NCI-H2107 treated with DMSO at 0.1 percent for 48 hours (cell line): ENCODE measurements at regions not wholly inside any gene's neighbourhood (a gene's known extent, or its start where the extent isn't known, plus 50 kb on each side); places are given as distances from the start of the nearest gene placed in this dataset.
"Not testable (repeated sequence)": the region's sequence is repeated elsewhere in the genome, so short reads cannot be mapped to it uniquely, and the experiment has no call there.

Source experiments
- DNase-seq: peaks from one replicate; lab custom pipeline; 2025; ENCODE audit not compliant: unreplicated experiment; lab: John Stamatoyannopoulos, UW

DNA sequence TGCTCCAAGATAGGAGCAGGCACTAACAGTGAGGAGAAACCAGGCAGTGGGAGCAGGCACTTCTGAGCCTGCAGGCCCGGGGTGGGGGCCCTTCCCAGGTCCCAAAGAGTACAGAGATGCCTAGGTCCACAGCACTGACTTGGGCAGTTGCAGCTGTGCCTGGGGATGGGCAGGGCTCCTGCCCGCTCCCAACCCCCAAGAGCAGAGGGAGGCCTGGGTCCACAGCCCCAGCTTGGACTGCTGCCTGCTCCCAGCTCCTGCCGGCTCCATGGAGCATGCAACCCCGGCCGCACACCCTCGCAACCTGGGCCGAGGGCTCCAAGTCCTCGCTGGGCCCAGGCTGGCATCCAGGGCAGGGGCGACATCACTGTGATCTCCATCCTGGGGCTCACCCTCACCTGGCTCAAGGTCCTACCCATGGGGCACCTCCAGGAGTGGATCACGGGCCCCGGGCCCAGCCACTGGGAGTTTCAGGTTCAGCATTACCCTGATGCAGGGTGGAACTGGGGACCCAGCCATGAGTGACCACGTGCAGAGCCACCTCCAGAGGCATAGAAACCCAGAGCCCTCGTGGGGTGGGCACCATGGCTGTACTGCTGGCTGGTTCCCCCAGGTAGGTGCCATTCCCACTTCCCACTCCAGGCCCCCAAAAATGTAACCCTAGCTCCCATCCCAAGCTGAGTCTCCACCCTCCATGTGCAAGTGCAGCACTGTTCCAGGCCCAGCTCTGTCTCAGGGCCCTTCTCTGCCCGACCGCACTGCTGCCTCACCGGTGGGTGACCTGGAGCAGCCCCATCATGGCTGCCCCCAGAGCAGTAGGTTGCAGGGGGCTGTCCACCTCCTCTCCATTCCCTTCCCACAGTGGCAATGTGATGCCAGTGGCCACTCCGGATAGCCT, 325.6 kb downstream of the NR4A2 start:
- no peak for DNase-seq

DNA sequence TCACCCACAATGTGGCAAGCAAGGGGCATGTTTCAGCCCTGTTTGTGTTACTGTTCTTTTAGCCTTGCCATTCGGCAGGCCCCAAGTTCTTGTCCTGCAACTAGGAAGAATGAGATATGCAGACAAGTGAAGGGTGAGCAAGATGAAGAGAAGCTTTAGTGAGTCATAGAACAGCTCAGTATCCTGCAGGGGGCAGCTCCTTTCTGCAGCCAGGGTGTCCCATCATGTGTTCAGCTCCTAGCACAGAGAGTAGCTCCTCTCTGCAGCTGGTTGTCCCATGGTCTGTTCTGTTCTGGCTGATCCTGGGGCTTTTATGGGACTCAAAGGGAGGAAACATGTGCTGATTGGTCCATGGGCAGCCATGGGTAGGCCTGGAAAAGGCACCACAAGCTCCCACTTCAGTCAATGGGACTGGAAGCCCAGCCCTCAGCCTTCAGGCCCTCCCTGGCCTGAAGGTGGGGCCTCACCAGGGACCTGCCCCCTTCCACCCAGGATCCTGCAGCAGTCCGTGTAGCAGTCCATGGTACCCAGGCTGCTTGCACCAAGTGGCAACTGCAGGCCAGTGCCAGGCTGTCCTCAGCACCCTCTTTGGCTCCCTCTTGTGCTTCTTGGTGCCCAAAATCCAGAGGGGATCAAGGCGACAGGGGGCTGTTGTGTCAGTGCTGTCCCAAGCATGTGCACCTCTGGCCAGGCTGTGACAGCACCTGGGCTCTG, 326.4 kb downstream of the NR4A2 start:
- no peak for DNase-seq

DNA sequence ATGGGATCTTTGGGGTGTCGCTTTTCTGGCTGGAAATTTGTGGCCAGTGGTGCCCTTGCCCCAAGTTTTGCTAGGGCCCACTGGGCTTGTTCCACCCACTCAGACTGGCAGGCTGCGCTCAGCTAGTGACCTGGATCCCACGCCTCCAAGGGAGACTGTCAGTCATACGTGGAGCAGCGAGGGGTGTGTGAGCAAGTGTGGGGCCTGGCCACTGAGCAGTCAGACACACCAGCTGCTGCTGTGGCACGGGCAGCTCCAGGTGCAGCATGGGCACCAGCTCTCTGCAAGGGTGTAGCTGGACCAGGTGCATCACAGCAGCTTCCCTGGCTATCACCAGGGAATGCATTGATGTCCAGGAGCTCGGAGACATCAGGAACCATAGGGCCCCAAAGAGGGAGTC, 327.0 kb downstream of the NR4A2 start:
- no peak for DNase-seq

DNA sequence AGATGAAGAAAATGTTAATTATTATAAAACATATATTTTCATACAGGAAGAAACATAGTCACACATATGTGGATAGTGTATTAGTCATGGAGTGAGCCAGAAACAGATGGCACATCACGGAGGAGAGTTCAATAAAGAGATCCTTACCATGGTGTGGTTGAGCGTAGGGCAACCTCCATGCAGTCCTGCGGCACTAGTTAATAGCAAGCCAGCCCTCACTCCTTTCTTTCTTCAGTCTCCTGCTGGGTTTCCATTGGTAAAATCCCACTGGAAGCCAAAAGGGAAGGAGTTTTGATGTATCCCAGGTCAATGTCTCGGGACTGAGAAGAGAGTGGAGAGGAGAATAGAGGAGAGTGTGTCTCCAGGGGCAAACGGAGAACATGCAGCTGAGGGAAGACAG, 328.1 kb downstream of the NR4A2 start:
- no peak for DNase-seq

DNA sequence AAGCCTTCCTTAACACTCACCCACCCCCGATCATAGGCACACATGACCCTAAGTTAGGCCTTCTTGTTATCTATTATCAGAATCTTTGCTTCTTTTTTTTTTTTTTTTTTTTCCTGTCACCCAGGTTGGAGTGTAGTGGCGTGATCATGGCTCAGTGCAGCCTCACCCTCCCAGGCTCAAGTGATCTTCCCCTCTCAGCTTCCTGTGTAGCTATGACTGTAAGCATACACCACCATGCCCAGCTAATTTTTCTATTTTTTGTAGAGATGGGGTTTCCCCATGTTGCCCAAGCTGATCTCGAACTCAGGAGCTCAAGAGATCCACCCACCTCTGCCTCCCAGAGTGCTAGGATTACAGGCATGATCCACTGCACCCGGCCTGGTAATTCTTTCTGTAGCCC, 328.7 kb downstream of the NR4A2 start:
- DNase-seq = no peak

DNA sequence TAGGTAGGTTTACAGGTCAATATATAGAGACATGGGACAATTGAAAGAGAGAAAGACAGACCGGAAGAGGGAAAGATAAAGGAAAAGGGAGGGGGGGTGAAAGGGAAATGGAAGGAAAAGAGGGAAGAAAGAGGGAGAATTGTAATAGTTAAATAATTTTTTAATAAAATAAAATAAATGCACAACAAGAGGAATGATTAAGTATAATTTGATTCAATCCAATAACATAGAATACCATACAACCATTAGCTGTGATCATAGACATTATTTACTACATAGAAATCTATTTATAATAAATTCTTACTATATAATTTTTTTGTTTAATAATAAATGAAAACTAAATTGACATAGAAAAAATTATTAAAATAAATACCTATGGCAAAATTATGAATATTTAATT, 330.7 kb downstream of the NR4A2 start:
- no peak for DNase-seq

DNA sequence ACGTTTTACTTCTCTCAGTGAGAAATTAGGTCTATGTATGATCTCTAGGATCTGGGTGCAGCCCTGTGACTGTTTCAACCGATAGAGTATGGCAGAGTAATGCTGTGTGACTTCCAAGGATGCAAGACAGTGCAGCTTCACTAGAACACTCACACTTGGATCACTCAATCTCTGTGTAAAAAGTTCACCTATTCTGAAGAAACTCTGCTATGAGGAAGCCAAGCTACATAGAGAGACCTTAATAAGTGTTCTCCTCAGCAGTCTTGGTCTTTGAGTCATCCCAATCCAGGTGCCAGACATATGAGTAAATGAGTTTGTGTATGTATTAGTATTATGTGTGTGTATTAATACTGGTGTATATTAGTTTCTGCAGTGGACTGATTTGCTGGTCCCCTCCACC, 335.0 kb downstream of the NR4A2 start:
- no peak for DNase-seq

DNA sequence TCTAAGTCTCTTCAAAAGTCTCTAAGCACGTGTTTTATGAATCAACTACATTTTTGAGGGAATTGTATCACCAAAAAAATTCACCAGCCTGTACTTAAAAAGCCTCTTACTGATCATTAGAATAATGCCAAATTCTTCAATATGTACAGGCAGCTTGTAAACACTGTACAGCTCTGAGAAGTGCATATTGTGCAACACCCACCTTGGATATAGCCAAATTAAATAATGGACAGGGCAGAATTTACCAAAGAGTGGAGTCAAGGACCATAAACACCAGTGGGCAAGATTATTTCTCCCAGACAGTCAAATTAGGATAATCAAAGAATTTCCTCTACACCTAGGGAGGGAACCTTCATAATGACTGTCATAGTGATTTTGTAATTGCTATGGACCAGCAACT, 338.2 kb downstream of the NR4A2 start:
- no peak for DNase-seq

DNA sequence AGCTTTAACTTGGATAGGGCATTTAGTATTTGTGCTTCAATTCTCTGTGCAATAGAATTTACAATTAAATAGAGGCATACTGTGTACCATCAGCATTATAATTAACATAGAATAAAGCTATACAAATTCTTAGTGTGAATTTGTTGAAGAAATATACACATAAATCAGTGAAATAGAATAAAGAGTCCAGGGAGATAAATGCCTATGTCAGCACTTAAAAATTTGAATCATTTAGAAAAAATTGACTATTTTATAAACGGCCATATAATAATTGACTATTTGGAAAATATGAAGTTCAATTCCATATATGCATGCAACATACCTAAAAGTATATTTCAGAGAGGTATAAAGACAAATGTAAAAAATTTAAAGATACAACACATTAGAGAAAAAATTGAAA, 348.7 kb downstream of the NR4A2 start:
- no peak for DNase-seq

DNA sequence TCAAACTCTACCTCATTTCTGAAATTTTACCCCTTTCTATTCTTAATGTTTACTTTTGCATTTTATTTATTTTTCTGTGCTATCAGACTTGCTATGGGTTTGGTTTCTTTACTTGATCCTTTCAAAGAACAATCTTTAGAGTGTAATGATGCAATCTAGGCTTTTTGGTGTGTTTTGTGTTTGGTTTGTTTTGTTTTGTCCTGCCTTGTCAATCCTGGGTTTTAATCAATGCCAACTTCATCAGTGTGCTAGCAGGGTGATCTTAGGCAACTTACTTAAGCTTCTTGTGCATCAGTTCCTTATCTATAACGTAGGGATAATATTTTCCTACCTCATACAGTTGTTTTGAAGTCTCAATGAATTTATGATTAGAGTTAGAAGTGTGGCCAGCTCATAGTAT, 350.4 kb downstream of the NR4A2 start:
- DNase-seq = no peak

DNA sequence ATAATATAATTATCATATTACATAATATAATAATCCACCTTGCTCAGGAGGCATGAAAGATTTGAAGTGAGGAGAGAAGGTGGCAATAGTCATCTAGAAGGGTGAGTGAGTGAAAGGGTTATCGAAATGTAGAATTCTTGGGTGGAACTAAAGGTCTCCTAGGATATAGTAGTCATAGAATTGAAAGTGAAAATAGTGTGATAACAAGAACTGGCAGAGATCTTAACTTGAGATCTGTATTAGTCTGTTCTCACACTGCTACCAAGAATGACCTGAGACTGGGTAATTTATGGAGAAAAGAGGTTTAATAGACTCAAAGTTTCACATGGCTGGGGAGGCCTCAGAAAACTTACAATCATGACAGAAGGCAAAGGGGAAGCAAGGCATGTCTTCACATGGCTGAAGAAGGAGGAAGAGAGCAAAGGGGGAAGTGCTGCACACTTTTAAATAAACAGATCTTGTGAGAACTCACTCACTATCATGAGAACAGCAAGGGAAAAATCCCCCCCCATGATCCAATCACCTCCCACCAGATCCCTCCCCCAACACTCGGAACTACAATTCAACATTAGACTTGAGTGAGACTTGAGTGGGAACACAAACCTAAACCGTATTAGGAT, 351.5 kb downstream of the NR4A2 start:
- DNase-seq = no peak

DNA sequence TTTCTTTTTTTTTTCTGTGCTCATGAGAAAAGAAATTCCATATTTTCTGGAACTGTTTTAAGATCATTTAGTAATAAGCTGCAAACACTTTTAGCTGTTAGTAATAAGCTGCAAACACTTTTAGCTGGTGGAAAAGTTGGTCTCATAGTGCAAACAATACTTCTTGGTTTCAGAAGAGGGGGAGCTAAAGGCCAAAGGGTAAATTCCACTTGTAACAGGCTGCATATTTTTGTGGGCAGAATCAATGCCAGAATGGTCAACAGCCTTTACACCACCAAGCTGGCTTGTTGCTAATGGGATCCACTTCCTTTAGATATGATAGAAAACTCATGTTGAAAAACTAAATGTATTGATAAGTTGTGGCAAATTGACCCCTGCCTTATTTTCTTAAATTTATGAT, 356.8 kb downstream of the NR4A2 start:
- DNase-seq = no peak

DNA sequence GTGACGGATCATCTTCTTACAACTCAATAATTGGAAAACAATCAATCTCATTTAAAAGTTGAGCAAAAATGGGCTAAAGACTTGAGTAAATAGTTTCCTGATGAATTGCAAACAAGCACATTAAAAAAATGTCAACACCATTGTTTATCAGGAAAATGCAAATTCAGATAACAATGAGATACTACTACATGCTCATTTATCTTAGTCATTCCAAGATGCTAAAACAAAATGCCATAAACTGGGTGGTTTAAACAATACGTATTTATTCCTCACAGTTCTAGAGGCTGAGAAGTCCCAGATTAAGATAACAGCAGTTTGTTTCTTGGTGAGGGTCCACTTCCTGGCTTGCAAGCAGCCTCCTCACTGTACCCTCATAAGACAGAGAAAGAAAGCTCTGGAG, 359.6 kb downstream of the NR4A2 start:
- no peak for DNase-seq

DNA sequence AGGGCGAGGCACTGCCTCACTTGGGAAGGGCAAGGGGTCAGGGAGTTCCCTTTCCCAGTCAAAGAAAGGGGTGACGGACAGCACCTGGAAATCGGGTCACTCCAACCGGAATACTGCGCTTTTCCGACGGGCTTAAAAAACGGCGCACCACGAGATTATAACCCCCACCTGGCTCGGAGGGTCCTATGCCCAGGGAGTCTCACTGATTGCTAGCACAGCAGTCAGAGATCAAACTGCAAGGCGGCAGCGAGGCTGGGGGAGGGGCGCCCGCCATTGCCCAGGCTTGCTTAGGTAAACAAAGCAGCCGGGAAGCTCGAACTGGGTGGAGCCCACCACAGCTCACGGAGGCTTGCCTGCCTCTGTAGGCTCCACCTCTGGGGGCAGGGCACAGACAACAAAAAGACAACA, 366.5 kb downstream of the NR4A2 start:
- not testable (repeated sequence) for DNase-seq

DNA sequence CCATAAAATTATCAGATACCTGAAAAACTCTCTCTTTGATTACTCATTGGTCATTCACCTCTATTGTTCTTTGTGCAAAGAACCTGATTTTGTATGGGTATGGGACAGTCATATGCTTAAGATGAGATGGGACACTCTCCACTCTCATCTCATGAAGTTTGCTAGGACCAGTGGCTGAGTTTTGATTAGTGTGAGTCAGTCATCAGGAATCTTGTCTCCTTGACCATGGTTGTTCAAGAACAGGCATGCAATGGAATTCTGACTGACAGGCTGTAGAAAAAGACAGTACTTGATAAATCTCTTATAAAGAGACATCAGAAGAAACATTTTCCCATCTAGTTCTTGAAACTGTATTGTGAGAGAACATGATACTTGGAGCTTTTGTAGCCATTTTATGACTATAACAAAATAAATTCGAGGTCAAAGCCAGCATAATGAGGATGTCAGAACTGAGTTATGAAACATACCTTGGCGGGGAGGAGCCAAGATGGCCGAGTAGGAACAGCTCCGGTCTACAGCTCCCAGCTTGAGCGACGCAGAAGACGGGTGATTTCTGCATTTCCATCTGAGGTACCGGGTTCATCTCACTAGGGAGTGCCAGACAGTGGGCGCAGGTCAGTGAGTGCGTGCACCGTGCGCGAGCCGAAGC, 367.0 kb downstream of the NR4A2 start:
- no peak for DNase-seq

DNA sequence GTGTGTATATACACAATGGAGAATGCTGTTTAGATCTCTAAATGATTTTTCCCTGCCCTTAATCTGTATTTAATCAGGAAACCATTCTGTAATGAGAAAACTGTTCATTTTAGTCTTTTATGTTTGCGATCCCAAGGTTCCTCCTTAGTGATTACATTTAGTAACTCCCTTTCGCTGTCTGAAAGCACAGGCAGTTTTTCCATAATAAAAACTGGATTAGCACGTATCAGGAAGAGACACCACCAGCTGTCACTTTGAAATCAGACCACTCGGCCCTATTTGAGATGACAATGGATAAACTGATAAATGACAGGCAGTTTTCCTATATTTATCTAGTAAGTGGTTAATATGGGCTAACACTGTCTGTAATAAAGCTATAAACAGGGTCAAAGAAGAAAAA, 370.9 kb downstream of the NR4A2 start:
- no peak for DNase-seq

DNA sequence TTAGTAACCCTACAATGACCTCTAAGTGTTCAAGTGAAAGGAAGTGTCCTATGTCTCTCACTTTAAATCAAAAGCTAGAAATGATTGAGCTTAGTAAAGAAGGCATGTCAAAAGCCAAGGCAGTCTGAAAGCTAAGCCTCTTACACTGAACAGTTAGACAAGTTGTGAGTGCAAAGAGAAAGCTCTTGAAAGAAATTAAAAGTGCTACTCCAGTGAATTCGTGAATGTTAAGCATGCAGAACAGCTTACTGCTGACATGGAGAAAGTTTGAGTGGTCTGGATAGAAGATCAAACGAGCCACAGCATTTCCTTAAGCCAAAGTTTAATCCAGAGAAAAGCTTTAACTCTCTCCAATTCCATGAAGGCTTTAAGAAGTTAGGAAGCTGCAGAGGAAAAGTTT, 373.7 kb downstream of the NR4A2 start:
- DNase-seq = no peak

DNA sequence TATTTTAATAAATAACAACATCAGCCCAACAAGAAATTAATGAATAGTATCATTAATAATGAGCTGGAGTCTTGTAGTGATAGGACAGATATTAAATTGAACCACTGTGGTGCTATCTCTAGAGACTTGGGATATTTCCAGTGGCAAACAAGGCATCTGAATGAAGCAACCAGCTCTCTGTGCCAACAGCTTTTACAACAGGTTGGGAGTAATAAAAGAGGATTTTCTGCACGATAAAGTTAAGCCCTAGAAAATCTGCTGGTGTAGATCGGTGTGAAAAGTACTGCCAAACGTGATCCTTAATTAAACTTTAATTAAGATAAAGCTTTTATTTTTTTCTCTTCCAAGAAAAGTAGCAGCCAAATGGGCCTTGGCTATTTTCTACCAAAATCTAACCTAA, 385.5 kb downstream of the NR4A2 start:
- no peak for DNase-seq

DNA sequence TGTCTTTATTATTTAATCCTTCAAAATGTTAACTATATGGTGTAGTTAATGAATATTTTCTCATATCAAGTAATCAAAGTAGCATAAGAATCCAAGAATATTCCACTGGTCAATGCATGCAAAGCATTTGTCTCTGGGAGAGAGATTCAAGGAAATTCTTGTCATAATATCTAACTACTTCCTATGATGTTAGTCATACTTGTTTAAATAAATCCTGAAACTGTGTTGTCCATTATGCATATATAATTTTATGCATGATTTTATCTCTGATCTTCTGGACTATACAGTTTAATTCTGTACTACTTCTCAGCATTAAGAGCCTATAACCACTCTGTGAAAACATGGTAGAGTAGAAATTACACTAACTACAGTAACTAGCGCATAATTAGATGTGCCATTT, 388.3 kb downstream of the NR4A2 start:
- no peak for DNase-seq

DNA sequence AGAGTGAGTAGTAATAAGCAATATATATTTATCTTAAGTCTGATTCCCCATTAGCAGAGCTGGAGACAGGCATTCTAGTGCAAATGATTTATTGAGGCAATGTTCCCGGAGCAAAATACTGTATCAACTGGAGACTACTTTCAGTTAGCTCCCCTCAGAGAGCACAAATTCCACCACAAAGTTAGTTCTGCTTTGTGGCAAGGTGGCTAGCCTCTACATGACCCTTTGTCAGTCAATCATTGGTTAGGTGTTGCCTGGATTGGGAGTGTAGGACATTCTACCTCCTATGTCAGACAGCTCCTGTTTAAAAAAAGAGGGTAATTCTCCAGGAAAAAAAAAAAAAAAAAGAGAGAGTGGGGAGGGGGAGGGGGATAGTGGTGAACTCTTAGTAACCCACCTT, 402.2 kb downstream of the NR4A2 start:
- no peak for DNase-seq

DNA sequence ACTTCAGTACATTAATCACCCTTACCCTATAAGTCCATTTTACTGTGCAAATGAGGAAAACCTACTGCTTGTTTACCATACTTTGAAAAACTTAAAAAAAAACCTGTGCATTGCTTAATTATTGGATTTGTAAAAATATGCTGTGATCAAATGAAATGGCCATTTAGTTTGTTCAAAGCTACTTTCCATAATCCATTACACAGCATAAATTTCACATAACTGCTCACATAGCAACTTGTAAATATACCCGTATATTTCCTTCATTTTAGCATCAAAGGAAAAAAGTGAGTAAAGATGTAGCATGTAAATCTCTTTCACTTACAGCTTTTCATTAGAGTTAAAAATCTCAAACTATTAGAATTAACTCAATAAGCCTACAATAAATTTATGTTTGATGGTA, 415.1 kb downstream of the NR4A2 start:
- no peak for DNase-seq

DNA sequence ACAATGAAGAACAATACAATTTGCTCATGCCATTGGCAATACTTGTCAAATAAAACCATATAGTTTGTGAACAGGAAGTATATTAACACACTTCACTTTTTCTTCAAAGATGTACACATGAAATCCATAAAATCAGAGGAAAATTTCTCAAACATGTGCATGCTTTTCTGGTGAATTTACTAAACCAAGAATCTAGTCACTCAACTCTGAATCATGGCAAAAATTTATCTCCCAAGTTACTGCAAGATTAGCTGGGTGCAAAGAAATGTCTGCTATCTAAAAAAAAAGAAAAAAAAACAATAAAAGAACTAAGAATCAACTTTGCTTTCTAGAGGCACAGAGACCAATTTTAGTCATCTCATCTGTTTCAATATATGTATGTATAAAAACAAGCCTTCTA, 419.2 kb downstream of the NR4A2 start:
- no peak for DNase-seq
